OCI-LY1 (cell line): ENCODE measurements at regions not wholly inside any gene's neighbourhood (a gene's known extent, or its start where the extent isn't known, plus 50 kb on each side); places are given as distances from the start of the nearest gene placed in this dataset.

Source experiments
- CTCF ChIP-seq: fragments of 200-600 bp; sonication (generic), shearing (Covaris generic); IDR thresholded peaks from 2 replicates; pipeline ENCODE4 v1.5.1; 2017; ENCODE audit warnings: mild to moderate bottlenecking, antibody characterized with exemption, low read length, moderate library complexity, mixed read lengths
- EZH2 ChIP-seq: fragments of 200-600 bp; sonication (generic), shearing (Covaris generic); IDR thresholded peaks from 2 replicates; pipeline ENCODE4 v1.8.0; 2017; ENCODE audit warnings: borderline replicate concordance, mixed run types, mild to moderate bottlenecking, antibody characterized with exemption, low read length, moderate library complexity, mixed read lengths

GRCh38 chr4:115501656-115502055 is 388.2 kb upstream of the NDST4 start:
- TF ChIP-seq CTCF (no peak), EZH2 (no peak)
